ENCODE measurements at regions not wholly inside any gene's neighbourhood (a gene's known extent, or its start where the extent isn't known, plus 50 kb on each side); places are given as distances from the start of the nearest gene placed in this dataset.

DNA sequence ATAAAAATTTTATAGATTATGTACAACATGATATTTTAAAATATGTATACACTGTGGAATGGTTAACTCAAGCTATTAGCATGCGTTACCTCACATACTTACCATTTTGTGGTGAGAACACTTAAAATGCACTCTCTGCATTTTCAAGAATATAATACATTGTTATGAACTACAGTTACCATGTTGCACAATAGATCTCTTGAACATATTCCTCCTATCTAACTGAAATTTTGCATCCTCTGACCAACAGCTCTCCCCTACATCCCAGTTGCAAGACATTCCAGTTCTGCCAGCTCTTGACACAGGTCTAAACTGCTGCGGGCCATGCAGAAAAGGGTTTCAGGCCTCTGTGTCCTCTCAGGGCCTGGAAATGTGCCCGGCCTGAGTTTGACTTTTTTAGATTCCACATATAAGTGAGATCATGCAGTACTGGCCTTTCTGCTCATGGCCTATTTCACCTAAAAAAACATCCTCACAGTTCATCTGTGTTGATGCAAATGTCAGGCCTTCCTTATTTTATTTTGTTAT is 113.7 kb downstream of the CDCA7 start:
- no peaks in the 10 kb centered on the region for H4K20me1 ChIP-seq (replicated peaks in 1 of 2; ENCODE audit: control insufficient read depth in 1 of 2, insufficient read depth in 2 of 2, low read length in 2 of 2)
- H3K14ac ChIP-seq (ENCODE audit: insufficient read length) = no peak overlapping the region
- DNase-seq (ENCODE audit: low read depth in 1 of 2, low spot score in 2 of 2) (no peak), FAIRE-seq (no peak)
- H2BK5ac ChIP-seq (ENCODE audit: low read depth, low read length) = no peak overlapping the region
- no peak overlapping the region for H2BK120ac ChIP-seq (replicated peaks; ENCODE audit: low read depth, low read length)
- 88% methylated on average over 3 of the region's 3 CpGs; no CpG with 5 or more reads in 1 of the 2 experiments for WGBS, 2 experiments (ENCODE audit: extremely low coverage in 1 of 2, insufficient coverage in 1 of 2, insufficient read length in 1 of 2, insufficient replicate concordance in 2 of 2, low coverage in 1 of 2, low lambda C conversion rate in 2 of 2, missing lambda C conversion rate in 1 of 2)
- H2BK20ac ChIP-seq (ENCODE audit: low read length) = no peak overlapping the region
- no peaks in the 10 kb centered on the region for H3K79me2 ChIP-seq (ENCODE audit: control insufficient read depth in 1 of 2, insufficient read depth in 2 of 2, low read length in 2 of 2)
- no peak overlapping the region for H4K8ac ChIP-seq (ENCODE audit: extremely low read depth, insufficient read depth, low read length)
- ChIA-PET CTCF (ENCODE audit: partially characterized antibody) (interaction anchor here (1.1 to 2.1 kb wide), 4 partner anchors 19 to 100 kb away, joined by 3 to 7 read pairs (median 4); no protein-coding TSS in a partner anchor), POLR2A (ENCODE audit: partially characterized antibody) (no interaction called here)
- no peak overlapping the region for H3K23ac ChIP-seq (ENCODE audit: insufficient read length)
- no peaks in the 10 kb centered on the region for H3K79me1 ChIP-seq (ENCODE audit: low read depth, low read length)
- H3K18ac ChIP-seq (ENCODE audit: extremely low read depth, low read length) = no peak overlapping the region
- no peak overlapping the region for H3K9ac ChIP-seq (replicated peaks in 1 of 4; ENCODE audit: extremely low read depth in 1 of 4, low read depth in 3 of 4, low read length in 3 of 4)
- no peaks in the 10 kb centered on the region for H3K36me3 ChIP-seq (ENCODE audit: control insufficient read depth in 2 of 4, insufficient read depth in 4 of 4, low read length in 3 of 4)
- no peak overlapping the region for H4K5ac ChIP-seq (ENCODE audit: insufficient read length, low read depth, low read length)
- no peaks in the 10 kb centered on the region for H3K9me3 ChIP-seq (ENCODE audit: insufficient read depth in 2 of 2, low read depth in 1 of 2, low read length in 1 of 2)
- H3K27ac ChIP-seq (ENCODE audit: low read depth, low read length) = no peak overlapping the region
- H3K56ac ChIP-seq (replicated peaks; ENCODE audit: insufficient read length, low read depth, low read length) = no peak overlapping the region
- no peaks in the 10 kb centered on the region for H3K23me2 ChIP-seq (ENCODE audit: low read depth, low read length)
- no peak overlapping the region for H3K4ac ChIP-seq (replicated peaks; ENCODE audit: insufficient read length, low read depth, low read length)
- TF ChIP-seq MAFK (IDR thresholded peaks at IDR 0.05; ENCODE audit: low read depth, low read length) (no peak), JUND (IDR thresholded peaks at IDR 0.05; ENCODE audit: low read length) (no peak), GABPA (IDR thresholded peaks at IDR 0.05; ENCODE audit: borderline replicate concordance, insufficient read depth, low read length) (no peak)
- H2BK15ac ChIP-seq (ENCODE audit: low read length) = no peak overlapping the region
- H2AK5ac ChIP-seq (ENCODE audit: low read depth, low read length) = no peak overlapping the region
- H3K27me3 ChIP-seq (replicated peaks in 1 of 4; ENCODE audit: control insufficient read depth in 3 of 4, extremely low read depth in 1 of 4, insufficient read depth in 3 of 4, low read length in 3 of 4) = no peaks in the 10 kb centered on the region
- H3K4me2 ChIP-seq (ENCODE audit: insufficient read depth in 1 of 2, low read depth in 2 of 2, low read length in 2 of 2) = no peak overlapping the region
- H2AFZ ChIP-seq (ENCODE audit: low read length) = no peak overlapping the region
- no peak overlapping the region for H4K91ac ChIP-seq (replicated peaks; ENCODE audit: insufficient read length, low read length)
- H3K4me3 ChIP-seq (ENCODE audit: extremely low read depth in 1 of 4, insufficient read depth in 2 of 4, low read depth in 3 of 4, low read length in 4 of 4) = no peak overlapping the region
- no peak overlapping the region for H2BK12ac ChIP-seq (ENCODE audit: low read depth, low read length)
- H3K4me1 ChIP-seq (replicated peaks in 1 of 4; ENCODE audit: control insufficient read depth in 3 of 4, insufficient read depth in 4 of 4, low read length in 3 of 4) = no peaks in the 10 kb centered on the region
